PC-3 (cell line): ENCODE measurements at regions not wholly inside any gene's neighbourhood (a gene's known extent, or its start where the extent isn't known, plus 50 kb on each side); places are given as distances from the start of the nearest gene placed in this dataset.
A peak's percentile ranks its signal among the peaks of the same experiment; 100 is the strongest.

ENCODE experiments used
- ATAC-seq: fragments of 200-7000 bp; cut with Tn5 transposase; 2 replicates; pipeline ENCODE4 v1.9.1; 2020; ENCODE audit warnings: mild to moderate bottlenecking, moderate library complexity
- BruUV-seq: library from RNA; stranded (reverse); fragments of 400-500 nt; replicated peaks from 2 replicates; lab custom pipeline; 2021; lab: Mats Ljungman, UMichigan
- CTCF ChIA-PET: fragments of 300-600 bp; sonication (Branson Sonifier 250); formaldehyde crosslinking; loops from one replicate; lab custom pipeline; 2022; ENCODE audit warnings: antibody characterized with exemption; lab: Charles Lee
- POLR2A ChIA-PET: fragments of 300-600 bp; sonication (Branson Sonifier 250); formaldehyde crosslinking; loops from one replicate; lab custom pipeline; 2022; ENCODE audit warnings: antibody characterized with exemption; ENCODE audit not compliant: unreplicated experiment; lab: Charles Lee
- DNase-seq: peaks from one replicate; pipeline ENCODE4 v3.0.0-alpha.2; 2015
- H2AFZ ChIP-seq: fragments of 300-600 bp; sonication (generic); 2 replicates; pipeline ENCODE4 v1.6.0; 2016; ENCODE audit warnings: antibody characterized with exemption, low read length
- H3F3A ChIP-seq: fragments of 300-600 bp; sonication (generic); one replicate; pipeline ENCODE4 v1.6.0; 2017; ENCODE audit warnings: antibody characterized with exemption, low read length, control low read depth, mild to moderate bottlenecking; ENCODE audit not compliant: unreplicated experiment
- H3K27ac ChIP-seq: fragments of 300-600 bp; sonication (generic); 2 replicates; pipeline ENCODE4 v1.5.1; 2016; ENCODE audit warnings: mild to moderate bottlenecking, low read length
- H3K27me3 ChIP-seq: fragments of 300-600 bp; sonication (generic); 2 replicates; pipeline ENCODE4 v1.6.1; 2016; ENCODE audit warnings: low read length, mixed read lengths
- H3K36me3 ChIP-seq: fragments of 300-600 bp; sonication (generic); 2 replicates; pipeline ENCODE4 v1.6.1; 2016; ENCODE audit warnings: low read depth, mixed run types, low read length, mixed read lengths
- H3K4me1 ChIP-seq: fragments of 300-600 bp; sonication (generic); 2 replicates; pipeline ENCODE4 v1.5.1; 2016; ENCODE audit warnings: low read length; ENCODE audit not compliant: insufficient read depth
- H3K4me2 ChIP-seq: fragments of 300-600 bp; sonication (generic); 2 replicates; pipeline ENCODE4 v1.6.0; 2016; ENCODE audit warnings: low read length
- H3K4me3 ChIP-seq: fragments of 300-600 bp; sonication (generic); 2 replicates; pipeline ENCODE4 v1.5.1; 2016; ENCODE audit warnings: mild to moderate bottlenecking, low read length, mixed read lengths
- H3K79me2 ChIP-seq: fragments of 300-600 bp; sonication (generic); 2 replicates; pipeline ENCODE4 v1.6.1; 2017; ENCODE audit warnings: low read length, mixed read lengths
- H3K9ac ChIP-seq: fragments of 300-600 bp; sonication (generic); 2 replicates; pipeline ENCODE4 v1.6.0; 2016; ENCODE audit warnings: mild to moderate bottlenecking, low read length
- H3K9me2 ChIP-seq: fragments of 300-600 bp; sonication (generic); replicated peaks from 2 replicates; pipeline ENCODE4 v1.6.1; 2016; ENCODE audit warnings: mixed run types, low read length, mixed read lengths
- H3K9me3 ChIP-seq: fragments of 300-600 bp; sonication (generic); 2 replicates; pipeline ENCODE4 v1.6.1; 2016; ENCODE audit warnings: low read length, mixed read lengths
- H4K20me1 ChIP-seq: fragments of 300-600 bp; sonication (generic); 2 replicates; pipeline ENCODE4 v1.6.1; 2016; ENCODE audit warnings: low read length, mixed read lengths
- EZH2 ChIP-seq: fragments of 300-600 bp; sonication (generic); IDR thresholded peaks from one replicate; pipeline ENCODE4 v1.6.1; 2017; ENCODE audit warnings: antibody characterized with exemption, mild to moderate bottlenecking, low read length; ENCODE audit not compliant: unreplicated experiment
- EZH2phosphoT487 ChIP-seq: fragments of 300-600 bp; sonication (generic); IDR thresholded peaks from 2 replicates; pipeline ENCODE4 v1.6.1; 2018; ENCODE audit warnings: mild to moderate bottlenecking, antibody characterized with exemption, low read length, borderline replicate concordance
- intact Hi-C: fragments of 100-400 bp; cut with micrococcal nuclease; formaldehyde crosslinking; loops from 2 replicates; pipeline ENCODE4 v1.9.0; 2023
- TF ChIP-seq, protein P1 (sequence below): fragments of 300-600 bp; sonication (generic); conservative IDR thresholded peaks from 2 replicates; pipeline ENCODE4 v1.5.1; 2017; ENCODE audit warnings: antibody characterized with exemption, low read depth, mild to moderate bottlenecking, low read length

DNA sequence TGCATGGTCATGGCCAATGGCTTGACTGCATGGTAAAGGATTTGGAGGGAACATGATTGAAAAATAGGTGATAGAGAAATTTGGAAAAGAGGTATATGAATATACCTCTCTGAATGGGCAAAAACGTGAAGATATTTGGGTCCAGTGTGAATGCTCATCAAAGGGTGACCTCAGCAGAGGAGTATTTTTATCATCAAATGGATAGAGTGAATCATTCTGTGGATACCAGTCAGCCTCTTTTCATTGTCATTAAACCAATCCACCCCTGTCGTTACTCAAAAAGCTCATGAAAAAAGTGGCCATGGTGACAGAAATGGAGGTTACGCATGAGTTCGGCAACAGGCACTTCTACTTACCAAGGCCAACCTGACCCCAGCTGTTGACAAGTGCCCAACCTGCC lies 1074.7 kb downstream of the TSN start:
- no peak for TF ChIP-seq EZH2phosphoT487
- no peak for TF ChIP-seq EZH2
- TF ChIP-seq, protein P1, sequence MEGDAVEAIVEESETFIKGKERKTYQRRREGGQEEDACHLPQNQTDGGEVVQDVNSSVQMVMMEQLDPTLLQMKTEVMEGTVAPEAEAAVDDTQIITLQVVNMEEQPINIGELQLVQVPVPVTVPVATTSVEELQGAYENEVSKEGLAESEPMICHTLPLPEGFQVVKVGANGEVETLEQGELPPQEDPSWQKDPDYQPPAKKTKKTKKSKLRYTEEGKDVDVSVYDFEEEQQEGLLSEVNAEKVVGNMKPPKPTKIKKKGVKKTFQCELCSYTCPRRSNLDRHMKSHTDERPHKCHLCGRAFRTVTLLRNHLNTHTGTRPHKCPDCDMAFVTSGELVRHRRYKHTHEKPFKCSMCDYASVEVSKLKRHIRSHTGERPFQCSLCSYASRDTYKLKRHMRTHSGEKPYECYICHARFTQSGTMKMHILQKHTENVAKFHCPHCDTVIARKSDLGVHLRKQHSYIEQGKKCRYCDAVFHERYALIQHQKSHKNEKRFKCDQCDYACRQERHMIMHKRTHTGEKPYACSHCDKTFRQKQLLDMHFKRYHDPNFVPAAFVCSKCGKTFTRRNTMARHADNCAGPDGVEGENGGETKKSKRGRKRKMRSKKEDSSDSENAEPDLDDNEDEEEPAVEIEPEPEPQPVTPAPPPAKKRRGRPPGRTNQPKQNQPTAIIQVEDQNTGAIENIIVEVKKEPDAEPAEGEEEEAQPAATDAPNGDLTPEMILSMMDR = no peak
- Histone ChIP-seq H3K9ac (no peak overlapping the region), H3K36me3 (no peaks in the 10 kb centered on the region), H4K20me1 (no peaks in the 10 kb centered on the region), H3K9me2 (no peaks in the 10 kb centered on the region), H3F3A (no peaks in the 10 kb centered on the region), H3K4me2 (peak overlapping the region; percentile 30), H3K27ac (peak overlapping the region; percentile 50), H2AFZ (no peak overlapping the region), H3K4me3 (no peak overlapping the region), H3K9me3 (no peaks in the 10 kb centered on the region), H3K4me1 (peaks cover 28% of the 10 kb centered on the region), H3K27me3 (no peaks in the 10 kb centered on the region), H3K79me2 (no peaks in the 10 kb centered on the region)
- ATAC-seq = peak; percentile 59
- ChIA-PET POLR2A (no interaction called here), CTCF (no interaction called here)
- intact Hi-C loops = loop anchor here (1.0 to 5.0 kb wide), 3 partner anchors 23 to 188 kb away; no protein-coding TSS in a partner anchor
- no TSS peak for BruUV-seq
- peak; percentile 68 for DNase-seq

DNA sequence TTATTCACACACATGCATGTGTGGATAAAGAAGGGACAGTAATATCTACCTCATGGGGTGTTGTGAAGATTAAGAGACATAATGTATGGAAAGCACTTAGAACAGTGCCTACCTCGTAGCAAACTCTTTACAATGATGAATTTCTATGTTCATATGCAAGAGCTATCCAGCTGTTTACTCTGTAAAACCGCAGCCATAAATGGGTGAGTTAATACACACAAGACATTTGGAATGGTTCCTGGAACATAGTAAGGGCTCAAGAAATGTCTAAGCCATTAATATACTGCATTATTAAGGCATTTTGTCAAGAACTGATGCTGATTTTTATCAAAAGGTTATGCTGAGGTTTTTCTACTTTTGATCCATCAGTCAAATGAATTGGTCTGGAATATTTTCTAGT lies 1076.2 kb downstream of the TSN start:
- Histone ChIP-seq H3K27ac (peak overlapping the region; percentile 45), H2AFZ (no peak overlapping the region), H3K9me2 (no peaks in the 10 kb centered on the region), H3F3A (no peaks in the 10 kb centered on the region), H3K36me3 (no peaks in the 10 kb centered on the region), H3K27me3 (no peaks in the 10 kb centered on the region), H3K4me3 (no peak overlapping the region), H4K20me1 (no peaks in the 10 kb centered on the region), H3K4me1 (peaks cover 28% of the 10 kb centered on the region), H3K4me2 (peak overlapping the region; percentile 64), H3K9me3 (no peaks in the 10 kb centered on the region), H3K9ac (no peak overlapping the region), H3K79me2 (no peaks in the 10 kb centered on the region)
- BruUV-seq = no TSS peak
- TF ChIP-seq EZH2phosphoT487 (no peak), EZH2 (no peak)
- TF ChIP-seq, protein P1 = no peak
- DNase-seq = peak; percentile 93
- peak; percentile 90 for ATAC-seq
- ChIA-PET CTCF (no interaction called here), POLR2A (no interaction called here)
- intact Hi-C loops = loop anchor here (2.0 to 5.0 kb wide), 2 partner anchors 21 to 189 kb away; no protein-coding TSS in a partner anchor

DNA sequence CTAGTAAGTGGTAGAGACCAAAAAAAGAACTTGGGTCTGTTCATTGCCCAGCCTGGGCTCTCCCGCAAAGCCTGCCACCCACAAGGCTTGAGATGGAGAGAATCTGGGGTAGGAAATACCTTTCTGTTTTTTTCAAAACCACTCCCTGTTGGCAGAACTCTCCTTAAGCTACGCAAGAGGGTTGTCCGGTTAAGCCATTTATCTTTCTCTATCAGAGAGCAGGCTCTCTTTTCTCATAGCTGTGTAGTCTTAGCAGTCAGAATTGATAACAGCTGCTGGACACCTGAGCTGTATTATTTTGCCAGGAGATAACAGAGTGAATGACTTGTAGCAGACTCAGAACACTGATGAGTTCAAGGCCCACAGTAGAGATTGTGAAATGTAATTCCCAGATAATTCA lies 1088.1 kb downstream of the TSN start:
- Histone ChIP-seq H3F3A (no peaks in the 10 kb centered on the region), H3K27ac (no peak overlapping the region), H3K9me2 (no peaks in the 10 kb centered on the region), H3K9ac (no peak overlapping the region), H3K36me3 (no peaks in the 10 kb centered on the region), H4K20me1 (no peaks in the 10 kb centered on the region), H3K4me1 (peaks cover 7% of the 10 kb centered on the region), H2AFZ (no peak overlapping the region), H3K4me2 (no peak overlapping the region), H3K27me3 (no peaks in the 10 kb centered on the region), H3K4me3 (no peak overlapping the region), H3K79me2 (no peaks in the 10 kb centered on the region), H3K9me3 (no peaks in the 10 kb centered on the region)
- ChIA-PET CTCF (no interaction called here), POLR2A (no interaction called here)
- no peak for DNase-seq
- ATAC-seq = no peak
- intact Hi-C loops = no loop called here
- BruUV-seq = no TSS peak
- no peak for TF ChIP-seq EZH2phosphoT487
- TF ChIP-seq, protein P1 = no peak
- no peak for TF ChIP-seq EZH2
